ENCODE measurements at regions not wholly inside any gene's neighbourhood (a gene's known extent, or its start where the extent isn't known, plus 50 kb on each side); places are given as distances from the start of the nearest gene placed in this dataset.

- Histone ChIP-seq H3K79me2 (ENCODE audit: insufficient read depth, low read depth, low read length) (no peaks in the 10 kb centered on the region), H3K4me2 (ENCODE audit: low read length) (no peak overlapping the region), H3K27ac (ENCODE audit: low read depth, low read length, poor library complexity, severe bottlenecking) (no peak overlapping the region), H3K36me3 (ENCODE audit: insufficient read depth, low read length) (no peaks in the 10 kb centered on the region), H4K20me1 (ENCODE audit: insufficient read depth, low read length) (no peaks in the 10 kb centered on the region), H3K9me3 (ENCODE audit: low read length) (no peaks in the 10 kb centered on the region), H3K4me1 (ENCODE audit: insufficient read depth, low read length, poor library complexity, severe bottlenecking) (no peaks in the 10 kb centered on the region), H3K4me3 (ENCODE audit: low read depth, low read length, poor library complexity, severe bottlenecking) (no peak overlapping the region), H3K9me2 (ENCODE audit: insufficient read depth, low read length) (no peaks in the 10 kb centered on the region), H2AFZ (ENCODE audit: low read length) (no peak overlapping the region)
- TF ChIP-seq EZH2phosphoT487 (IDR thresholded peaks at IDR 0.05; ENCODE audit: borderline replicate concordance, low read depth, low read length) (no peak), CTCF (conservative IDR thresholded peaks at IDR 0.05; ENCODE audit: low read length) (no peak)
- no TSS peak for BruUV-seq (replicated peaks)
- POLR2A ChIA-PET = no interaction called here
- intact Hi-C loops (cut with micrococcal nuclease; ENCODE audit: unreplicated experiment) = no loop called here
- DNase-seq (ENCODE audit: low spot score) = no peak
- CTCF ChIA-PET (ENCODE audit: unreplicated experiment) = no interaction called here
Observed at GRCh38 chr3:124518350-124518749, 211.9 kb upstream of the UMPS start.

GRCh38 chr3:124519591-124520194 lies 210.6 kb upstream of the UMPS start:
- Histone ChIP-seq H4K20me1 (ENCODE audit: insufficient read depth, low read length) (no peaks in the 10 kb centered on the region), H3K9me3 (ENCODE audit: low read length) (no peaks in the 10 kb centered on the region), H3K4me3 (ENCODE audit: low read depth, low read length, poor library complexity, severe bottlenecking) (no peak overlapping the region), H3K79me2 (ENCODE audit: insufficient read depth, low read depth, low read length) (no peaks in the 10 kb centered on the region), H3K4me1 (ENCODE audit: insufficient read depth, low read length, poor library complexity, severe bottlenecking) (no peaks in the 10 kb centered on the region), H3K4me2 (ENCODE audit: low read length) (no peak overlapping the region), H2AFZ (ENCODE audit: low read length) (no peak overlapping the region), H3K36me3 (ENCODE audit: insufficient read depth, low read length) (no peaks in the 10 kb centered on the region), H3K27ac (ENCODE audit: low read depth, low read length, poor library complexity, severe bottlenecking) (no peak overlapping the region), H3K9me2 (ENCODE audit: insufficient read depth, low read length) (no peaks in the 10 kb centered on the region)
- DNase-seq (ENCODE audit: low spot score) = no peak
- no TSS peak for BruUV-seq (replicated peaks)
- intact Hi-C loops (cut with micrococcal nuclease; ENCODE audit: unreplicated experiment) = no loop called here
- CTCF ChIA-PET (ENCODE audit: unreplicated experiment) = no interaction called here
- POLR2A ChIA-PET = no interaction called here
- no peak for TF ChIP-seq EZH2phosphoT487 (IDR thresholded peaks at IDR 0.05; ENCODE audit: borderline replicate concordance, low read depth, low read length)
- TF ChIP-seq CTCF (conservative IDR thresholded peaks at IDR 0.05; ENCODE audit: low read length) = no peak

GRCh38 chr3:124520970-124521369 lies 209.3 kb upstream of the UMPS start:
- POLR2A ChIA-PET = no interaction called here
- Histone ChIP-seq H3K9me2 (ENCODE audit: insufficient read depth, low read length) (no peaks in the 10 kb centered on the region), H3K4me1 (ENCODE audit: insufficient read depth, low read length, poor library complexity, severe bottlenecking) (no peaks in the 10 kb centered on the region), H3K4me3 (ENCODE audit: low read depth, low read length, poor library complexity, severe bottlenecking) (no peak overlapping the region), H3K36me3 (ENCODE audit: insufficient read depth, low read length) (no peaks in the 10 kb centered on the region), H3K9me3 (ENCODE audit: low read length) (no peaks in the 10 kb centered on the region), H3K79me2 (ENCODE audit: insufficient read depth, low read depth, low read length) (no peaks in the 10 kb centered on the region), H2AFZ (ENCODE audit: low read length) (no peak overlapping the region), H3K4me2 (ENCODE audit: low read length) (no peak overlapping the region), H3K27ac (ENCODE audit: low read depth, low read length, poor library complexity, severe bottlenecking) (no peak overlapping the region), H4K20me1 (ENCODE audit: insufficient read depth, low read length) (no peaks in the 10 kb centered on the region)
- no TSS peak for BruUV-seq (replicated peaks)
- DNase-seq (ENCODE audit: low spot score) = no peak
- intact Hi-C loops (cut with micrococcal nuclease; ENCODE audit: unreplicated experiment) = no loop called here
- CTCF ChIA-PET (ENCODE audit: unreplicated experiment) = no interaction called here
- TF ChIP-seq EZH2phosphoT487 (IDR thresholded peaks at IDR 0.05; ENCODE audit: borderline replicate concordance, low read depth, low read length) (no peak), CTCF (conservative IDR thresholded peaks at IDR 0.05; ENCODE audit: low read length) (no peak)

All from OCI-LY7 (cell line).